Activated CD4-positive, alpha-beta T cell treated with anti-CD3 and anti-CD28 coated beads, Interleukin-2, amount 50 U/mL, for 48 hours (primary cell): ENCODE measurements at regions not wholly inside any gene's neighbourhood (a gene's known extent, or its start where the extent isn't known, plus 50 kb on each side); places are given as distances from the start of the nearest gene placed in this dataset.

Experiments
- DNase-seq, 2 experiments: peaks; one replicate each; pipeline ENCODE4 v3.0.0-alpha.2; 2020

GRCh38 chr2:83596592-83597282 lies 862.3 kb downstream of the SUCLG1 start:
- no peak for DNase-seq

GRCh38 chr2:83595926-83596325 lies 863.2 kb downstream of the SUCLG1 start:
- no peak for DNase-seq

- DNase-seq, result no peak
Measured at GRCh38 chr2:83595121-83595690, 863.9 kb downstream of the SUCLG1 start.

GRCh38 chr2:83594241-83595120 lies 864.6 kb downstream of the SUCLG1 start:
- DNase-seq, result no peak

DNA sequence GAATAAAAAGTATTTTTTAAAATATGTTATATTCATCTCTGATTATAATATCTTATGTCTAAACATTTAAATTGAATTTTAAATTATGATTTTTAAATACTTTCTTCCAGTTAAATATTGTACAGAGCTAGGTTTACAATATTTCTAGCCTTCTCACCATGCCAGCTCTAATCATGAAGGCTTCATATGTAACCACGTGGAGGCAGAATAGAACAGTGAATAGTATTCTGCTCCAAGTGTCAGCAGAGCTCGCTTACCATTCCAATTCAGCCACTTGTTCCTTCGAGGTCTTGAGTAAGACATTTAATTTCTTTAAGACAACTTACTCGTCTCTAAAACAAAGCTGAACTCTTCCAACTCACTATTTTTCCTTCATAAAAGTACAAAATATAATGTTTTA lies 871.8 kb downstream of the SUCLG1 start:
- no peak for DNase-seq

- DNase-seq, result no peak
Measured at GRCh38 chr2:83585250-83585649, 873.8 kb downstream of the SUCLG1 start.

GRCh38 chr2:83584672-83585071 lies 874.4 kb downstream of the SUCLG1 start:
- no peak for DNase-seq

GRCh38 chr2:83582589-83582988 lies 876.5 kb downstream of the SUCLG1 start:
- no peak for DNase-seq

GRCh38 chr2:83579507-83579906 lies 879.6 kb downstream of the SUCLG1 start:
- no peak for DNase-seq

DNA sequence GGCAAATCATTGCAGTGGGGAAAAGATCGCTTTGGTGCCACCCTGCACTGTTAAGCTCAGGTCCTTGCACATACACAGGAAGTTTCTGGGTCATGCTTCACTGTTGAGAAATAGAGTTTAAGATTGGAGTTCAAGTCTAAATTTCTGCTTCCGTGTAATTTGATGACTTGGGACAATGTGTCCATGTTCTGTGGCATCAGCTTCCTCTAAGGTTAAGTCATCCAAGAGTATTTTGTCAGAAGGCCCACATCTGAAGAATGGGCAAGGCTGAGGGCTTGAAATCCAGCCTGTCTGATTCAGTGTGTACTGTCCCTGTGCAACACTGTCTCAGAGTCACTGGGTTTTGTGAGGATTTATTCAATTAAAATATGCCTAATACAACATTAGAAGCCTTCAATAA lies 880.7 kb downstream of the SUCLG1 start:
- no peak for DNase-seq

DNA sequence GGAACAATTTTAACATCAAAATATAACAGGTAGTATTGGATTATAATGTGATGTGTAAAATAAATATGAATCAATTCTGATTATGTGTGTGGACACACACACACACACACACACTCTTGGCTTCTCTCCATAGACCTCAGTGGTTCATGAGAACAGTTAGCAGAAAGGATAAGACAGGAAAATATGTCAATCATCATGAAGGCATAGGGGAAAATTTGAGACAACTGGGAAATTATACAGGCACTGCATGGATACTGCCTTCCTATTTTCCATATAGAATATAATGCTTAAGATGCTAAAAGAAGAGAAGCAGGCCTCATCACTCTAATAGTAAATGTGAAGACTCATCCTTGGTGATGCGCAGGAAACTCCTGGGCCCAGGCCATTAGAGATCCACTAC lies 884.5 kb downstream of the SUCLG1 start:
- DNase-seq, result no peak

DNA sequence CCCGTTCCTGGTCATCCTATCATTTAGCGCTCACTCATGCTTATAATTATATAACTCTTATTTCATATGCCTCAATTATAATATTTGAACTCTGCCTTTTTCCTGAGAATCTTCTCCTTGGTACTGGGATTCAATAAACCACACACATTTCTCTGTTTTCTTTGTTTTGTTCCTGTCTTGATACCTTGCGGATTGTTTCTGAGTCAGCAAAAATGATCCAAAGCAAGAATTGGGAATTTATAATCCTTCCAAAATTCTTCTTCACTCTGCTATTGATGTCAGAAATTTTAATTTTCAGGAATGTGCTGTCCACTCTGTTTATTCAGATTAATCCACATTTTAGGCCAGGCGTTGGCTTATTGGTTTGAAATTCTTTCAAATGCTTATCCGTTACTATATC lies 886.0 kb downstream of the SUCLG1 start:
- DNase-seq, result no peak

- DNase-seq, result no peak
Measured at GRCh38 chr2:83572400-83572799, 886.7 kb downstream of the SUCLG1 start.

DNA sequence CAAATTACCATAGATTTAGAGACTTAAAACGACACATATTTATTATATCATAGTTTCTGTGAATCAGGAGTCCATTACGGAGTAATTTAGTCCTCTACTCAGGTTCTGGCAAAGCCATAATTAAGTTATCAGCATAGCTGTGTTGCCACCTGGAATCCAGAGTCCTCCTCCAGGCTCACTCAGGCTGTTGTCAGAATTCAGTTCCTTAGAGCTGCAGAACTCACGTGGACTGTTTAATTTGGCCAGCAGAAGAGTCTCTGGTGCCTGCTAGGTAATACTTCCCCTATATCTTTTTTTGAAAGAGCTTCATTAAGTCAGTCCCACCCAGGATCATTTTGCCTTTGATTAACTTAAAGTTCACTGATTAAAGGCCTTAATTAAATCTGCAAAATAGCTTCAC lies 891.5 kb downstream of the SUCLG1 start:
- no peak for DNase-seq

GRCh38 chr2:83565626-83566025 lies 893.5 kb downstream of the SUCLG1 start:
- DNase-seq, result no peak

DNA sequence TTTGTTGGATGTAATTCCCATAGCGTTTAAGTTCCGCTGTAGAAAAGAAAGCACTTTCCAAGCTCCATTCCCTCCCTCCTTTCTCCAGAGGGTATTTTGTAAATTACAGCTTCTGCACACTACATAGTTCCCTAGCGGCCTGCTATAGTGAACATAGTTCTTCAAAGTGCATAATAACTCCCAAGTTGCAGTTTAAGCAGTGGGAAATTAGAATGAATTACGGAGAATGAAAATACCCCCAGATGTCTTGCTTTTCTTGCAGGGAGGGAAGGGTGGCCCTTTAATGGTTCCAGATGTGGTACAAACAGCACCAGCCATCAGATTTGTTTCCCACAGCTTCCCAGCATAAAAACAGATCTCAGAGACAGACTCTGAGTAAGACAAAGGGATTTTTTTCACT lies 893.9 kb downstream of the SUCLG1 start:
- no peak for DNase-seq

DNA sequence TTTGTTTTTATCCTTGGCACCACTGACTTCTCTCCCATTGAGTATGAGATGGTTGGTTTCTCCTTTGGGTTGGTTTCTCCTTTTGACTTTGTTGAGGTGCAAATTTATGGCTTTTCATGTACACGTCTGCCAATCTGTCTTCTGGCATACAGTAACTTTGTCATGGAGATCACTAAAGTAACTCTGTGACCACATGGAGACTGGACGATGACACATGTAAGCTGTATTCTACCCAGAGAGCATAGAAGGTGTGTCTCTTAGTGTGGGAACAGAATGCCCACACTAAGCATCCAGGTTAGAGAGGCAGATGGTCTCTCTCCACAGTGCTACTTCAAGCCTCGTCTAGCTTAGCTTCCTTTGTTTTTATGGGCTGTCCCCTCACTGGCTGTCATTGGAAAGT lies 897.5 kb downstream of the SUCLG1 start:
- no peak for DNase-seq

DNA sequence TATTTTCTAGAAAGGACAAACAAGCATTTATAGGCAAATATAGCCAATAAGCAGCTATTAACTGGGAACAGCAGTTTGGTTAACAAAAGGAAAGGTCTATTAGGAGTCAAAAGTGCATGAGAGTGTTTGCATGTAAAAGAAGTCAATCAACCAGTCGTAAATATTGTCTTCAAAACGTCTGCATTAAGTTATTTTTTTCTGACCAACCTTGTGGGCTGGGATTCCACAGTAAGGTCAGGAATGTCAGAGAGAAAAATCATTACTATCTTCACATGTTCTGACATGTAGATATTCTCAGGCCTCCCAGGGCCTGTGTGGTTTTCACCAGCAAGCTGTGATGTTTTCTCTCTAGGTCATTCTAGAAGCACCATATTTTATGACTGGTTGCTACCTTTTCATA lies 922.5 kb downstream of the SUCLG1 start:
- no peak for DNase-seq

DNA sequence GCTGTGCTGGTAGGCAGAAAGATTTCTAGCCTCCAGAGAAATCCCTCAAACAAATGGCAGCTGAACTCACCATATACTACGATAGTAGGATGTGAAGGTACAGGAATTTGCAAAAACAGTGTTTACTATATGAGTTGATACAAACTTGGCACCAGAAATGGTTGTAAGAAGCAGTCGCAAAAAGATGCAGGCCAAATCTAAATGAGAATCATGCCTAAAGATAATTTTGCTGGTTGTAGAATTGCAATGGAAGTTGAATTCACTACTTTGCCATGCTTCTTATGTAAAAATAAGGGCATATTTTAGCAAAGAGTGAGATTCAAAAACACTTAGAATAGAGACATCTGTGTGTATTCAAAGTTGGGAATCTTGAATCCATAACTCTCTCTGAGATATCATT lies 924.7 kb downstream of the SUCLG1 start:
- no peak for DNase-seq

- DNase-seq, result no peak
Measured at GRCh38 chr2:83531206-83531826, 927.8 kb downstream of the SUCLG1 start.

- no peak for DNase-seq
Measured at GRCh38 chr2:83528767-83529166, 930.3 kb downstream of the SUCLG1 start.

GRCh38 chr2:83522891-83523493 lies 936.1 kb downstream of the SUCLG1 start:
- DNase-seq, result no peak

- DNase-seq, result no peak
Measured at GRCh38 chr2:83517727-83518368, 941.2 kb downstream of the SUCLG1 start.
